ENCODE measurements at regions not wholly inside any gene's neighbourhood (a gene's known extent, or its start where the extent isn't known, plus 50 kb on each side); places are given as distances from the start of the nearest gene placed in this dataset.

DNA sequence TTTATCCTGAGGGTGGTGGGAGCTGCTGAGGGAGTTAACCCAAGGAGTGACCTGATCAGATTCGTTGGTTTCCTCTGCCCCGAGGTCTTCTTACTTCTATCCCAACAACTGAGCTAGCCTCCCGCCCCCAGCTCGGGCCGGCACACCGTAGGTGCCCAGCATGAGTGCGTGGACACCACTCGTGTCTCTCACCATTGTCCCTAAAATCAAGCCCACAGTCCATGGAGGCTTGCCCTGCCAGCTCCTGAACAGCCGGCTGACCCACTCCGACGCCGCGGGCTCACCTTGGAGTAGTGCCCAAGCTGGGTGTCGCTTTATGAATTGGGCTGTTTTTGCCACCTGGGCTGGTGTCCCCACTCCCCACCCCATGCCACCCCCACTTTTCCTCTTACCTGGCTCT is 59.0 kb upstream of the CCDC167 start:
- Histone ChIP-seq H3K9me3 (ENCODE audit: low read length) (no peaks in the 10 kb centered on the region), H3K9ac (ENCODE audit: low read length) (no peak overlapping the region), H3K4me2 (ENCODE audit: low read length) (no peak overlapping the region), H3K27me3 (ENCODE audit: low read length) (no peaks in the 10 kb centered on the region), H3K36me3 (ENCODE audit: low read depth, low read length) (no peaks in the 10 kb centered on the region), H2AFZ (ENCODE audit: low read length) (no peak overlapping the region), H3F3A (ENCODE audit: low read length, unreplicated experiment) (no peaks in the 10 kb centered on the region), H3K9me2 (replicated peaks; ENCODE audit: low read length) (no peaks in the 10 kb centered on the region), H3K4me3 (ENCODE audit: low read length) (no peak overlapping the region), H3K79me2 (ENCODE audit: low read length) (no peaks in the 10 kb centered on the region), H3K27ac (ENCODE audit: low read length) (no peak overlapping the region), H4K20me1 (ENCODE audit: low read length) (no peaks in the 10 kb centered on the region), H3K4me1 (ENCODE audit: insufficient read depth, low read length) (peaks cover 16% of the 10 kb centered on the region)
- no peak for DNase-seq
- intact Hi-C loops (cut with micrococcal nuclease): no loop called here
- TF ChIP-seq EZH2 (IDR thresholded peaks at IDR 0.05; ENCODE audit: low read length, unreplicated experiment) (no peak), EZH2phosphoT487 (IDR thresholded peaks at IDR 0.05; ENCODE audit: borderline replicate concordance, low read length) (no peak)
- TF ChIP-seq, protein P1, sequence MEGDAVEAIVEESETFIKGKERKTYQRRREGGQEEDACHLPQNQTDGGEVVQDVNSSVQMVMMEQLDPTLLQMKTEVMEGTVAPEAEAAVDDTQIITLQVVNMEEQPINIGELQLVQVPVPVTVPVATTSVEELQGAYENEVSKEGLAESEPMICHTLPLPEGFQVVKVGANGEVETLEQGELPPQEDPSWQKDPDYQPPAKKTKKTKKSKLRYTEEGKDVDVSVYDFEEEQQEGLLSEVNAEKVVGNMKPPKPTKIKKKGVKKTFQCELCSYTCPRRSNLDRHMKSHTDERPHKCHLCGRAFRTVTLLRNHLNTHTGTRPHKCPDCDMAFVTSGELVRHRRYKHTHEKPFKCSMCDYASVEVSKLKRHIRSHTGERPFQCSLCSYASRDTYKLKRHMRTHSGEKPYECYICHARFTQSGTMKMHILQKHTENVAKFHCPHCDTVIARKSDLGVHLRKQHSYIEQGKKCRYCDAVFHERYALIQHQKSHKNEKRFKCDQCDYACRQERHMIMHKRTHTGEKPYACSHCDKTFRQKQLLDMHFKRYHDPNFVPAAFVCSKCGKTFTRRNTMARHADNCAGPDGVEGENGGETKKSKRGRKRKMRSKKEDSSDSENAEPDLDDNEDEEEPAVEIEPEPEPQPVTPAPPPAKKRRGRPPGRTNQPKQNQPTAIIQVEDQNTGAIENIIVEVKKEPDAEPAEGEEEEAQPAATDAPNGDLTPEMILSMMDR (conservative IDR thresholded peaks at IDR 0.05; ENCODE audit: low read depth, low read length): no peak
- ChIA-PET CTCF (no interaction called here), POLR2A (ENCODE audit: unreplicated experiment) (no interaction called here)
- no TSS peak for BruUV-seq (replicated peaks)
- ATAC-seq: no peak

DNA sequence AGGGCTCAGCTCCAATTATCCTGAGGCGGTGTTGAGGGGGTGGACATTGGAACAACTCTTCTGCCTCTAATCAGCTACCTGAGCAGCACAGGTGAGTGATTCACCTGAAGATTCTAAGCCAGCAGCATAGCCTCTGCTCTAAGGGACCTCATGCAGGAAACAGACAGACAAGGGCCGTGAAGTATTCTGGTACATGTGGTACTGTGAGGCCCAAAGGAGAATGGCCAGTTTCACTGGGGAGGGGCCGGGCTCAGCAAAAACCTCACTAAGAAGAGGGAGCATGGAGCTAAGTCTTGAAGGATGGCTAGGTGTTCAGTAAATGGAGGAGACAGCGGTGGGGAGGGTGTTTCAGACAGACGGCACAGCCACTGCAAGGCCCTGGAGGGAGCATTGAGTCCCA is 58.5 kb upstream of the CCDC167 start:
- Histone ChIP-seq H3K9ac (ENCODE audit: low read length) (no peak overlapping the region), H3K79me2 (ENCODE audit: low read length) (no peaks in the 10 kb centered on the region), H3K9me3 (ENCODE audit: low read length) (no peaks in the 10 kb centered on the region), H3K36me3 (ENCODE audit: low read depth, low read length) (no peaks in the 10 kb centered on the region), H4K20me1 (ENCODE audit: low read length) (no peaks in the 10 kb centered on the region), H3K4me1 (ENCODE audit: insufficient read depth, low read length) (peaks cover 21% of the 10 kb centered on the region), H2AFZ (ENCODE audit: low read length) (no peak overlapping the region), H3F3A (ENCODE audit: low read length, unreplicated experiment) (no peaks in the 10 kb centered on the region), H3K9me2 (replicated peaks; ENCODE audit: low read length) (no peaks in the 10 kb centered on the region), H3K4me2 (ENCODE audit: low read length) (no peak overlapping the region), H3K4me3 (ENCODE audit: low read length) (no peak overlapping the region), H3K27me3 (ENCODE audit: low read length) (no peaks in the 10 kb centered on the region), H3K27ac (ENCODE audit: low read length) (no peak overlapping the region)
- POLR2A ChIA-PET (ENCODE audit: unreplicated experiment): no interaction called here
- intact Hi-C loops (cut with micrococcal nuclease): no loop called here
- BruUV-seq (replicated peaks): no TSS peak
- ATAC-seq (no peak), DNase-seq (no peak)
- CTCF ChIA-PET: no interaction called here
- no peak for TF ChIP-seq EZH2 (IDR thresholded peaks at IDR 0.05; ENCODE audit: low read length, unreplicated experiment)
- no peak for TF ChIP-seq EZH2phosphoT487 (IDR thresholded peaks at IDR 0.05; ENCODE audit: borderline replicate concordance, low read length)
- TF ChIP-seq, protein P1 (conservative IDR thresholded peaks at IDR 0.05; ENCODE audit: low read depth, low read length): no peak

DNA sequence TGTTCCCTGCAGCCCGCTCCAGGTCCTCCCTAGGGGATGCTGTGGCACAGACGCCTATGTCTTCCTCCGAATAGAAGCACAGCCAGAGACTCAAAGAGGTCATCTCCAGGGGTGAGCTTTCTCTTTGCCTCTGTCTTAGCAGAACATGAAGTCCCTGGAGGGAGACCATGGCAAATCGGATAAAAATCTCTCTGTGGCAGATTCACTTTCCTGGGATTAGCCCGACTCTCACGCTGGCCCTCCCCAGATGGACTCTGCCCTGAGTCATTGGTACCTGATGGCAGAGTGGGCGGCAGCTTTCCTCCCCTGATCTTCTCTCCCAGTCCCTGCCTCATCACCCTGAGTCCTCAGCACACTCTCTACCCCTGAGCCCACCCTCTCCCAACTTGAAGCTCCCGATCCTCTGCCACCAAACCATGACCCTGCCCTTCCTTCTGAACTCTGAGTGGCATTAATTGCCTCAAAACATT is 58.0 kb upstream of the CCDC167 start:
- no peak overlapping the region for H2AFZ ChIP-seq (ENCODE audit: low read length)
- H3K27me3 ChIP-seq (ENCODE audit: low read length): no peaks in the 10 kb centered on the region
- peaks cover 24% of the 10 kb centered on the region for H3K4me1 ChIP-seq (ENCODE audit: insufficient read depth, low read length)
- H3K4me3 ChIP-seq (ENCODE audit: low read length): no peak overlapping the region
- DNase-seq (no peak), ATAC-seq (no peak)
- POLR2A ChIA-PET (ENCODE audit: unreplicated experiment): no interaction called here
- H3K9me2 ChIP-seq (replicated peaks; ENCODE audit: low read length): no peaks in the 10 kb centered on the region
- CTCF ChIA-PET: no interaction called here
- no peaks in the 10 kb centered on the region for H3K36me3 ChIP-seq (ENCODE audit: low read depth, low read length)
- H3K9ac ChIP-seq (ENCODE audit: low read length): no peak overlapping the region
- no peaks in the 10 kb centered on the region for H3F3A ChIP-seq (ENCODE audit: low read length, unreplicated experiment)
- H3K27ac ChIP-seq (ENCODE audit: low read length): no peak overlapping the region
- TF ChIP-seq EZH2phosphoT487 (IDR thresholded peaks at IDR 0.05; ENCODE audit: borderline replicate concordance, low read length): no peak
- TF ChIP-seq, protein P1 (conservative IDR thresholded peaks at IDR 0.05; ENCODE audit: low read depth, low read length): no peak
- no peak for TF ChIP-seq EZH2 (IDR thresholded peaks at IDR 0.05; ENCODE audit: low read length, unreplicated experiment)
- BruUV-seq (replicated peaks): no TSS peak
- no peaks in the 10 kb centered on the region for H3K9me3 ChIP-seq (ENCODE audit: low read length)
- H3K4me2 ChIP-seq (ENCODE audit: low read length): no peak overlapping the region
- H3K79me2 ChIP-seq (ENCODE audit: low read length): no peaks in the 10 kb centered on the region
- intact Hi-C loops (cut with micrococcal nuclease): no loop called here
- H4K20me1 ChIP-seq (ENCODE audit: low read length): no peaks in the 10 kb centered on the region
